GM18867 (cell line): ENCODE measurements at regions not wholly inside any gene's neighbourhood (a gene's known extent, or its start where the extent isn't known, plus 50 kb on each side); places are given as distances from the start of the nearest gene placed in this dataset.
"Not testable (repeated sequence)": the region's sequence is repeated elsewhere in the genome, so short reads cannot be mapped to it uniquely, and the experiment has no call there.

Experiments
- ATAC-seq: cut with Tn5 transposase; IDR thresholded peaks from one replicate; pipeline ENCODE4 v1.9.1; 2021; ENCODE audit warnings: mild to moderate bottlenecking, moderate library complexity; ENCODE audit not compliant: unreplicated experiment

DNA sequence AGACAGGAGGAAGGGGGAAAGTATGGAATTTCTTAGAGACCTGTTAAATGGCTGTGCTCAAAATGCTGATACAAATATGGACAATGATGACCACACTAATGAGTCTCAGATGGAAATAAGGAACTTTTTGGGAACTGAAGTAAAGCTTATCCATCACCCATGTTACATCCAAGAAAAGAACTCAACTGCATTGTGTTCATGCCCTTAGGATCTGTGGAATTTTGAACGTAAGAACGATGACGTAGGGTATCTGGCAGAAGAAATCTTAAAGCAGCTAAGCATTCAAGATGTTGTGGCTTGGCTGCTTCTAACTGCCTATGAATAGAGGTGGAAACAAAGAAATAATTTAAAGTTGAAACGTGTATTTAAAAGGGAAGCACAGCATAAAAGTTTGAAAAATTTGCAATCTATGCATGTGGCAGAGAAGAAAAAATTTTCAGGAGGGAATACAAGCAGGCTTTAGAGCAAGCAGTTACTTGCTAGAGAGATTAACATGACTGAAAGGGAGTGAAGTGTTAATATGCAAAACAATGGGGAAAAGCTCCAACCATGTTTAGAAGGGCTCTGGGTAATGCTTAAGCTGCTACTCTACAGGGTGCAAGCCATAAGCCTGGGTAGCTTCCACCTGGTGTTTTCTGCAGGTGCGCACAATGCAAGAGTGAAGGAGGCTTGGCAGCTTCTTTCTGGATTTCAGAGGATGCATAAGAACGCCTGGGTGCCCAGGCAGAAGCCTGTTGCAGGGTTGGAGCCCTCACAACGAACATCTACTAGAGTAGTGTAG is 499.7 kb upstream of the SEMA3D start:
- ATAC-seq, result no peak

- ATAC-seq, result no peak
Observed at GRCh38 chr7:85685901-85686300, 499.0 kb upstream of the SEMA3D start.

- no peak for ATAC-seq
Observed at GRCh38 chr7:85682833-85683620, 496.2 kb upstream of the SEMA3D start.

DNA sequence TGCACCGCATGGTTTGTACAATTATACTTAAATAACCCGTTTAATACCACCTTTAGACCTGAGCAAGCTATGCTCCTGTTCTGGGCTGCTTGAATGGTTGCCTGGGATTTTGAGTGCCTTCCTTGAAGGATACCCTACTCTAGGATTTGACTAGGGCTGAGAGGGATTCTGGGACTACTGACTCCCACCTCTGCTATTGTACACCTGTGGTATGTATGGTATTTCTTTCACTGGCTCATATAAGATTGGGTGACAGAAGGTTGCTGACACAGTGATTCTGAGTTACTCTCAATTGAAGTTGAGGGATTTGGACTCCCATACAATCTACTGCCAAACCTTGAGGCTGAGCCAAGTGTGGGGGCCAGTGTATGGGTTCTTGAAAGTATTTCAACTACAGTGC is 494.4 kb upstream of the SEMA3D start:
- no peak for ATAC-seq

DNA sequence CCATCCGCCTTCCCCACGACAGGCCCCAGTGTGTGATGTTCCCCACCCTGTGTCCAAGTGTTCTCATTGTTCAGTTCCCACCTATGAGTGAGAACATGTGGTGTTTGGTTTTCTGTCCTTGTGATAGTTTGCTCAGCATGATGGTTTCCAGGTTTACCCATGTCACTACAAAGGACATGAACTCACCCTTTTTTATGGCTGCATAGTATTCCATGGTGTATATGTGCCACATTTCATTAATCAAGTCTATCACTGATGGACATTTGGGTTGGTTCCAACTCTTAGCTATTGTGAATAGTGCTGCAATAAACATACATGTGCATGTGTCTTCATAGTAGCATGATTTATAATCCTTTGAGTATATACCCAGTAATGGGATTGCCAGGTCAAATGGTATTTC is 488.2 kb upstream of the SEMA3D start:
- not testable (repeated sequence) for ATAC-seq

DNA sequence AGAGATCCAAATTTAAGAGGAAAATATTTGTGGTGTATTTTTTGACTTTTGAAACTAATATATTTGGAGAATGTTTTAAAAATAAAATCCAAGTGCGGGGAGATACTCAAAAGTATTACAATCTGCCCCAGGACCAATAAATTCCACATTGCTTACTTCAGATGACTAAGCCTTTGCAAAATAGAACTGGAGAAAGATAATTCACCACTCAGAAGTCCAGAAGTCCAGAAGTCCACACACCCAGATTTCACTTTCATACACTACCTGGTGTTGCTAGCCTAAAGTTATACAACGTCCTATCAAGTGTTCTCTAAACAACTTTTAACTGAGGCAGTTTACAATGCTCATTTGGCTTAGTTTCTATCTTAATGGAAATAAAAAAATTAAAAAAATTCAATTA is 487.0 kb upstream of the SEMA3D start:
- no peak for ATAC-seq

DNA sequence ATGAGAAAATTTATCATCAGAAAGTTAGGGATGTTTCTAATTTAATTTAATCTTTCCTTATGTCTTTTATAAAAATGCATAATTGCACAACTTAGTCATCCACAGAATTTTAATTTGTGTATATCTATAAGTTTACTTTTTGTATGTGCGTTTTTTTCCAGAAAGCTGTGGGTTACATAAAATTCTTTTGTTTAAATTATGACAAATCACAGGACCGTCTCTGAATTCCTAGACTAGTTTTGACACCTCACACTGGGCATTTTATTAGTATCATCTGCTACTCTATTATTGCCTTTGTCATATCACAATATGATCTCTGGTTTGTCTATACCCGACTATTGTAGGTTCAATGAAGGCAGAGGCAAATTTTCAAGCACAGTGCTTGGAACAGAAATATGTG is 482.4 kb upstream of the SEMA3D start:
- no peak for ATAC-seq

- no peak for ATAC-seq
Observed at GRCh38 chr7:85664341-85664740, 477.5 kb upstream of the SEMA3D start.

DNA sequence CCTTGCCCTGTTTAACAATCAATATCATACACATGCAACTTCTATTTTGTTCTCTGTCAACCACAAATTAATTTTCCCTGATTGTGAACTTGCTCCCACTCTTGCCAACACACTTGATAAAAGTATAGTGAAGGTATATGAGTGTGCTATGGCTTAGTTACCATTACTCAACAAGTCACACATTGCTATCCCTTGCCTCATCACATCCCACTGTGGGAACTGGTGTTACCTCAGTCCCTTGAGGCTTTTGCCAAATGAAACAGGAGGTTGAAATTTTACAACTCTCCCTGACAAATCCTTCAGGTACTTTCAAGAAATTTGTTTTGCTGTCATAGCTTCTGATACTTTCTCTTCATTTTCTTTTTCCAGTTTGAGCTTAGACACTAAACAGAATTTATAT is 472.5 kb upstream of the SEMA3D start:
- no peak for ATAC-seq

GRCh38 chr7:85655252-85655651 is 468.4 kb upstream of the SEMA3D start:
- ATAC-seq, result no peak

DNA sequence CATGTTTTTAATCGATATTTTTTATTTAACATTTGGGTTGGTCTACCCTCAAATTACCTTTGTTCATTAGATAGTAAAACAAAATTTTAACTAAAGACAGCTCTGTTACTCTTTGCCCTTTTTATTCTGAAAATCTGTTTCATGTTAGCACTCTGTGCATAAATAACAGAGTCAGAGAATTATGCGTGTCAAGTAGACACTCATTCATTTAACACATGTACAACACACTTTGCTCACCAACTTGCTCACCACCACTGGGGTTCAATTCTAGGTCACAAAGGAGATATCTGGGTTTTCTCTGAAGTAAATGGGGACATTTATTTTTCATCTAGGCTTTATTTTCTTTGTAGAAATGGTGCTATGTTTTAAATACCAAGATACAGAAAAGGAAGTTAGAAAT is 457.4 kb upstream of the SEMA3D start:
- ATAC-seq, result no peak

DNA sequence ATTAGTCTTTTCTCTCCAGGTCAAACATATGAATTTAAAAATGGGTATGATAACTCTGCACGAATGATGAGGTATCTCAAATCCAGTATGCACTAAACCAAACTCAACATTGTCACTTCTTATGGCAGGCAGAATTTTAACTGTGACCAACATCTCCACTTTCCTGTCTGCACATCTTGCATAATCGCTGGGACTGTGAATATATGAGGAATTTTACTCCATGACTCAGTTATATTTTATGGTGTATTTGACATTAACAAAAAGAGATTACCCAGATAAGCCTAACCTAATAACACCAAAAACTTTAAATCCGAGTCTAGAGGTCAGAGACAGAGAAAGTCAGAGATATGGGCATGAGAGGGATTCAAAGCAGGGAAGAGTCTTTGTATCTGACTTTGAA is 454.5 kb upstream of the SEMA3D start:
- no peak for ATAC-seq

- no peak for ATAC-seq
Observed at GRCh38 chr7:85638394-85638793, 451.5 kb upstream of the SEMA3D start.

GRCh38 chr7:85634951-85635350 is 448.1 kb upstream of the SEMA3D start:
- no peak for ATAC-seq

DNA sequence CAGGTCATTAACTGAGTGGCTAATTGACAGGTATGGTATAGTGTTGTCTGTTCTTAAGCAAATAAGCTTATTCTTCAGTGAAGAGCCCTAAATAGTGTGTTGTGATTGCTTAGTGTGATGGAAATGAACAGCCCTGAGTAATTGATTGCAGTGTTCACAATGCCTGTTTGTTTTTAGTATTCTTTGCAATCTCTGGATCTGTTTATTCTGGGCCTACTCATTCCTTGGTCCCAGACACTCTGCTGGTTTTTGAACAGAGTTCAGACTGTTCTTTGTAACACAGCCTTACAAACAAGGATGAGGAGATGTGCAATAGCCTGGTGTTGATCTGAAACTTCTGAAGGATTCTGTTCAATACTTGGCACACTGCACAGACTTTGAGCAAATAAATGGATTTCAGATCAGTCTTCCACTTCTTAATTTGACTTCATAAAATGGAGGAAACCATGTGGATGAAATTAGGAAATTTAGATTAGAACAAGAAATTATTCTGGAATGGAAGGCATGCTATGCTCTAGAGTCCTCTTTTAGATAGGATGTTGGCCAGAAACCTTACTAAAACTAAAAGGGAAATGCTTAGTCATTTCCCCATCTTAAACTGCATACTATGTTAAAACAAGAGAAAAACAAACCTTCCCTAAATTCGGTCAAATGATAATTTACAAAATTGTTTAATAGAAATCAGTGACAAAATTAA is 444.2 kb upstream of the SEMA3D start:
- ATAC-seq, result no peak

DNA sequence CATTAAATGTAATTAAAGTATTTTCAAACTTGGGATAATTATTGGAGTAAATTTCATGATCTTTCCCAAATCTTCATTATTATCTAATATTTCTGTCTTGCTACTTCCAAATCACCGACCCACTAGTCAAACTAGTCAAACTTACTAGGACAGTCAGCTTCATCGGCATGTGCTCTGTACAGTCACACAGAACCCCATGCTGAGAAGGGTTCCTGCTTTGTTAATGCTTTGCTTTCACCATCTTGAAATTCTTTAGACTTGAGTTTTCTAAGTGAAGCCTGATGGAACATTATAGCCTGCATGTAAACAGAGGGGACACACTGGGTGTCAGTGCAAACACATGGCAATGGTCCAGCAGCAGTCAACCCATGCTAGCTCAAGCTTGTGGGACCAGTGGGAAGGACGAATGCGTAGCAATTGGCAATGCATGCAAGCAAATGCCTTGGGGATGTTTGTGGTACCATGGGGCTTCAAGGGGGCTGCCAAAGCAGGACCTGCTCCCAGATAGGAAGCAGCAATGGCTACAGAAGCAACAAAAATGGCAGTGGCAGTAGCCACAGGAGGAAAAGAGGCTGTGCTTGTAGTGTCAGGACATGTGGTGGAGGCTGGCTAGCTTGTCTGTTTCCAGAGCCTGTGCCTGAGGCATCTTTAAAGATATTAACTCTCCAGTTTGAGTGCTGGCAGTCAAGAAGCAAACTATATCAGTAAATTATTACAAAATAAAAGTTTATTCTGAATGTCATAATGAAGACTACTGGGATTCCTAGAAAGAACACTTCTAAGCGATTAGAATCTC is 441.1 kb upstream of the SEMA3D start:
- ATAC-seq, result no peak

DNA sequence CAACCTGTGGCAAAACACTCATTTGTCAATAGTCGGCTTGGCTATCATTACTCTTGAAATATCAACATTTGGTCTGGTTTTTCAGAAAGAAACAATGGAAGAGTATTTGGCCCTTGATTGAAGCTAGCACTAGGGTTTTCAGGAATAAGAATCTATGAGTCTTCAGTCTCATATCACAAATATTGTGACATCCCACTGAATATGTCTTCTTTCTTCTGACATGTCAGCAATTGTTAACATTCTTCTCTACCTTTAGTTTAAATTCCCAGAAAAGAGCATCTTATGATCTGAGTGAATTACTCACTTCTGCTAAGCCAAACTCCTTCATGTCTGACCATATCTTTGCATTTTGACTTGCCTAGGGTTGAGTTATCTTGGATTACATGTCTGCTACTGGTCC is 435.2 kb upstream of the SEMA3D start:
- no peak for ATAC-seq

- no peak for ATAC-seq
Observed at GRCh38 chr7:85620936-85621685, 434.3 kb upstream of the SEMA3D start.

GRCh38 chr7:85619236-85619635 is 432.4 kb upstream of the SEMA3D start:
- ATAC-seq, result no peak

- ATAC-seq, result no peak
Observed at GRCh38 chr7:85614684-85615083, 427.8 kb upstream of the SEMA3D start.
